Hypothalamus (tissue), 51 donors: ENCODE measurements at regions not wholly inside any gene's neighbourhood (a gene's known extent, or its start where the extent isn't known, plus 50 kb on each side); places are given as distances from the start of the nearest gene placed in this dataset.
"Not testable (repeated sequence)": the region's sequence is repeated elsewhere in the genome, so short reads cannot be mapped to it uniquely, and the experiment has no call there.

Experiments
- DNase-seq, 51 donors: peaks; one replicate each; lab custom pipeline; 2025; lab: John Stamatoyannopoulos, UW

- DNase-seq, result no peak
Measured at GRCh38 chr3:81891055-81891895, 129.8 kb upstream of the GBE1 start.

DNA sequence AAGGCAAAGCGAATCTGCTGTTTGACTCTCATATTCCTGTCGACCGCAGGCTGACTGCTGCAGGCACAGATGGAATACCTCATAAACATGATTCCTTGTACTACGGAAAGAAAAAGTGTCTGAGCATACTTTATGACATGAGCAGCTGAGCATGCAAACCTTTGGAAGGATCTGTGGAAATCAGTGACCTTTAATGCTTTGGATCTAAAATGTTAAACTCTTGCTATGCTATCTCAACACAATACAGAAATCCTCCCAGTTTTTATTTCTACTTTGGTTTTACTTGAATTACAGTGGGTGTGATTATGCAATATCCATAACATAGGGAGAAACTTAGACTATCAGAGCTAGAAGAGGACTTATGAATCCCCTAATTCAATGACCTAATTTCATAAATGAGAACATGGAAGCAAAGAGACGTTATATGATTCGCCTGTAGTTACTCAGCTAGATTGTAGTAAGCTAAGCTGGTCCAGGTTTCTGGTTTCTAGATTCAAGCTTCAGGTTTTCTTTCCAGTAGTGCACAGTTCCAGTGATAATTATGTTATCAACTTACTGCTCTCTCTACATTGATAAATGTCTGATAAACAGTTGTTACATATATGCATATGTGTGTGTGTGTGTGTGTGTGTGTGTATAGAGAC, 127.6 kb upstream of the GBE1 start:
- no peak for DNase-seq

DNA sequence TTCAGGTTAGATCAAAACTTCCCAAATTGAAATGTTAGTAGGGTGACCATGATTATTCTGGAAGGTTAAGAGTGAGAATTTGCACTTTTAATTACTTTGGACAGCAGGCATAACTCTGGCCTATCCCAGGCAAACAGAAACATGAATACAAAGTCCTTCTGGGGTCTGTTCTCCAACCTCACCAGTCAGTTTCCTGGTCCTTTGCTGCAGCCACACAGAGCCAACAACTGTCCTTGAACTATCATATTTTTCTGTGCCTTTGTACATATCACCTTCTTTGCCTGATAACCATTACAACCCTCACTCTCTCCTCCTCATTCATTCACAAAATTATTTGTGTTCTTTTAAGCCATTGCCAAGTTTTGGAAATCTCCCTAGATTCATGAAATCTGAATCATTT, 126.0 kb upstream of the GBE1 start:
- no peak for DNase-seq

DNA sequence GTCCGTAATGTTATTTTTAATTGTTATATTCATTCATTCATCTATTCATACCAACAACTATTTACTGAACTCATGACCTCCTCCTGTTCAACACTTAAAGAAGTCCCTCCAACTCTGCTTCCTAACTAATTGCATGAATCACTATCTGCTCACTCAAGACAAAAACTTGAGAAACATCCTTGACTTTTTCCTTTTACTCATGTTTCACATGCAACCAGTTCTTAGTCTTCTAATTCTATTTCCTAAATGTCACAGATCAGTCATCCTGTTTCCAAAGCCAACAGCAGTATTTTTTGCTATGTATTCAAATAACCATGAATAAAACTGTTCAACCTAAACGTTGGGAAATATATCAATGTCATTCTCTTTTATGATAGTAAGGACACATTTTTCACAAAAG, 124.6 kb upstream of the GBE1 start:
- DNase-seq, result no peak

DNA sequence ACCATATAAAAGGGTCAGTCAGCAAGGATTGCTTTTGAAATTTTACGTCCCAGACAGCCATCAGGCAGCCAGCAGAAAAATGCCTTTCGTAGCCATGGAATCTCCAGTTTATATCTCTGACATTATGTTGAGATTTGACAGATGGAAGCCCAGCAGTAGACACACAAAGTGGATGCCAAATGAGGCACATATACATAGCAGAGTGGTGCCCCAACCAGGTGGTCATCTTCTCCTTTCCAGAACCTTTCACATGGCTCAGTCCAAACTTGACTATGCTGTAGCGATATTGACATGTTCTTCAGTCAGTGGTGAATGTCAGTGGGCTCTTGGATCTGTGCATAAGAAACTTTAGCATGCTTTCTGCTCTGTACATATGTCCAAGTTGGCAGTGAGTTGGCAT, 123.3 kb upstream of the GBE1 start:
- DNase-seq, result no peak

DNA sequence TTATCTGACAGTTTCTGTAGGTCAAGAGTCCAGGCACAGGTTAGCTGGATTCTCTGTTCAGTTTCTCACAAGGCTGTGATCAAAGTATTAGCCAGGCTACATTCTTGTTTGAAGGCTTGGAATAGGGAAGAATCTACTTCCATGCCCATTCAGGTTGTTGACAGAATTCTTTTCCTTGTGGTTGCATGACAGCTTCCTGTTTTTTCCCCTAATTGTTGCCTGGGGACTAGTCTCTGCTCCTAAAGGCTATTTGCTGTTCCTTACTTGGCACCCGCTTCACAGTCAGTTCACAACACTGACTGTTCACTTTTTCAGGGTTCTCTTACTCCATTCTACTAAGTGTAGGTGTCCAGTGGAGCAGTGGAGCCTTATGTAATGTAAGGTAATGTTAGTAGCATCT, 115.4 kb upstream of the GBE1 start:
- DNase-seq, result no peak

- no peak for DNase-seq
Measured at GRCh38 chr3:81874738-81875137, 113.3 kb upstream of the GBE1 start.

GRCh38 chr3:81872566-81872965, 111.1 kb upstream of the GBE1 start:
- no peak for DNase-seq

DNA sequence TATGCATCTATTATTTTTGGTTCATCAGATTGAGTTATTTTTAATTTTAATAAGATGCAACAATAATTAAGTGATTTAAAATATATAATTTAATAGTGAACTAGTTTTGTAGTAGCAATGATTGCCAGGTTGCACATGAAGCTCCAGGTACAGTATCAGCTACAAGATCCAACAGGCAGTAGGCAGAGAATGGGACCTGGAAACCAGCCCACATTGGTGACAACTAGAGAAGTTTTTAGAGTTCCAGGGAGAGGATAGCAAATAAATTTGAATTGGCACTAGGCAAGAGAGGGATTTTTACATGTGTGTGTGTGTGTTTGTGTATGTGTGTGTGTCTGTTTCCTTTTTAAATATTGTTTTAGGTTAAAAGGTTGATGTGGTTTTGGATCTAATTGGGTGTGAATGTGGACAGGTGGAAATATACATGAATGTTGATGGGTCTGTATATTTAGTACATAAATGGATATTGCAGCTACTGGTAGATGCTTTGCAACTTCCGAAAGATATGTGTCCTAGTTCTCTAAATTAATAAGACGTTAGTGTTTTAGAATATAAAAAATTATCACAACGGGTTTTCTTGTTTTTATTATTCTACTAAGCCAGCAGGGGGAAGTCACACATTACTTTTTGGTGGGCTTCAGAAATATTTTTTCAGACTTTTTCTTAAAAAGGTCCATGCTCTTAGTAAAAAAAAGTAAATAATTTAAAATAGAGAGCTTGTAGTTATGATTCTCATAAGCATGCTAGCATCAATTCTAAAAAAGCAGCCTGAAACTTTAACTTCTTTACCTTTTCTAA, 110.1 kb upstream of the GBE1 start:
- no peak for DNase-seq

DNA sequence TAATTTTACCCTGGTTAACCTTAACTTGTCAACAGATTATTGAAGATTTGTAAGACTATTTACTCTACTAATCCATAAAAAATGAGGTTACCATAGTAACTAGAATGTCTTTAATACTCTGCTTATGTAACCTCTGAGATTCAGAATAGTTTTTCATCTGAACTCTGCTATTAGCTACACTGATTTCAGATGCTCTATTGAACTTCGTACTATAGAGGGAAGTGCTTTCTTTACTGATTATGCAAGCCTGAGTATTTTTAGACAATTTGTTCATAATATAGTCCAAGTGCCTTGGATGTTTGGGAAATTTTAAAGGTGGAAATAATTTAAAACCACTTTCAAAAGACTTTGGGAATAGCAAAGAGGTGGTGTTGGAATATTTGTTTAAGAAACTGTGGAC, 107.9 kb upstream of the GBE1 start:
- no peak for DNase-seq

GRCh38 chr3:81868597-81868996, 107.2 kb upstream of the GBE1 start:
- no peak for DNase-seq

DNA sequence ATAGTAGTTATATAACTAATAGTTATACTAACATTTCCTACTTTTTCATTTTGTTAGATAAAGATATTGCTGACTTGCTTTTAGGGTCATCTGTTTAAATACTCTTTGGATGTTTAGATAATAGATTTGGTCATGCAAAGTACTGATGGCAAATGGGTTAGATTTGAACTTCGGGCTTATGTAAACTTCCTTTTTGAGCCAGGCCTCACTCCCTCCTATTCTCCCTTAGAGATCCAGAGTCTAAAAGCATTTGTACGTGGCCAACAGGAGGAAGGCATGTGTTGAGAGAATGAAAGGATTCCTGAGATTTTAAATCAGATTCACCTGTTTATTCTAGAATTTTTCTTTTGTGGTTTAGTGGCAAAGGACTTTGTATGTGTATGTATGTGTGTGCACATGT, 106.4 kb upstream of the GBE1 start:
- no peak for DNase-seq

DNA sequence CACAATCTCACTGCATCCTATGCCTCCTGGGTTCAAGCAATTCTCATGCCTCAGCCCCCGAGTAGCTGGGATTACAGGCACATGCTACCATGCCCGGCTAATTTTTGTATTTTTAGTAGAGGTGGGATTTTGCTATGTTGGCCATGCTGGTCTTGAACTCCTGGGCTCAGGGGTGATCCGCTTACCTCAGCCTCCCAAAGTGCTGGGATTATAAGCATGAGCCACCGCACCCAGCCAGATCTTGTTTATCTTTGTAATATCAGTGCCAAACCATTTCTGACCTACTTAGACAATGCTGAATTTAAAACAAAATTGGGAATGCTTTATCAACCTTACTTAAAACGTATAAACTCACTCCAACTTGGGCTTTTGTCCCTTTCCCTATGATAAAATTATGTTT, 103.7 kb upstream of the GBE1 start:
- DNase-seq, result not testable (repeated sequence)

- no peak for DNase-seq
Measured at GRCh38 chr3:81864272-81864671, 102.8 kb upstream of the GBE1 start.

- no peak for DNase-seq
Measured at GRCh38 chr3:81863756-81864155, 102.3 kb upstream of the GBE1 start.

GRCh38 chr3:81861593-81861992, 100.1 kb upstream of the GBE1 start:
- DNase-seq, result no peak

DNA sequence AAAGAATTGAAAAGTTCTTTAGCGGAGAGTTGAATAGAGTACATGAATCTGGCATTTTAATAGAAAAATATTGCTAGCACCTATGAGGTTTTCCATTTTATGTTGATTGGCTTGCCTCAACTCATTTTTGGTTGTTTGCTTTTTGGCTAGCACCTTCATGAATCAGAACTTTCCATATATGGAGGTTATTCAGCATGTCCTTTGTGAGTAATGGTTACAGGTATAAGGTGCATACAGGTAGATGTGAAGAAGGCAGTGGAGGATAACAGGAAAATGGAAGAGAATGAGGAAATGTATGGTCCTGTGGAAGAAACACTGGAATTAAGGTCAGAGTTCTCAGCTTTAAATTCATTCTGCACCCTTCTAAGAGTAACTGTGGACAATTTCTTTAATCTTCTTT, 98.1 kb upstream of the GBE1 start:
- no peak for DNase-seq

GRCh38 chr3:81853431-81853830, 92.0 kb upstream of the GBE1 start:
- DNase-seq, result no peak

DNA sequence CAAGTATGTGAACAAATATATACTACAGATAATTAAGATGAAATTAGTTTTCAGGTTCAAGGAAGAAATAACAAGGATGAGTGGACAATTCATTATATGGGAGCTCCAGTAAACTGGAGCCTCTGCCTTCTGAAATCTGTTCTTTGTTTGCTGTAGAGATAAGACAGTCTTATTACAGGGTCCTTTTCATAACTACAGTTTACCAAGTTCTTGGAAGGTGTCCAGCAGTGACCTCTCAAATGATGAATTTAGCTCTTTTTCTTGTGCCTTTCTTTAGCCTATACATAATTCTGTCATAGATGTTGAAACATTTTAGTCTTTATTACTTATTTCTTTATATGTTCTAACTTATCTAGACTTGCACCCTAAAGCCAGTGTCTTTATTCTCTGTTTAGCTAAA, 89.7 kb upstream of the GBE1 start:
- no peak for DNase-seq

DNA sequence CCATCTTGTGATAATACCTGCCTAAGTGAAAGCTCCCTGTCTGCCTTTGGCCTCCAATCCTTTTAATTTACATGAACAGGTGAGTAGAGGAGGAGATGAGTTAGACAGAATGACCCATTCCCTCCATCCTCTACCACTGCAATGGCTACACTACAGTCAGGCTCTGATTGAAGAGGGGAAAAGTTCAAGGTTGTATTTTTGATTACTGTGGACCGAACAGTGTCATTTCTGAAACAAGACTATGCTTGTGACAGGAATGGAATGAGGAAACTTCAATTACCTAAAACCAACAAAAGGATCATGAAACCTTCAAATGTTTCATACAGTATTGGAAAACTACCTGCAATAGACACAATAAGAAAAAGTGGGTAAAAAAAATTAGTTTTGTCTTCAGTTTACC, 85.5 kb upstream of the GBE1 start:
- DNase-seq, result no peak

- no peak for DNase-seq
Measured at GRCh38 chr3:81841540-81841939, 80.1 kb upstream of the GBE1 start.
